SU-DHL-6 (cell line): ENCODE measurements at regions not wholly inside any gene's neighbourhood (a gene's known extent, or its start where the extent isn't known, plus 50 kb on each side); places are given as distances from the start of the nearest gene placed in this dataset.

Experiments
- CTCF ChIP-seq: fragments of 200-600 bp; sonication (generic); IDR thresholded peaks from one replicate; pipeline ENCODE4 v1.5.1; 2017; ENCODE audit warnings: antibody characterized with exemption, mild to moderate bottlenecking, low read length, moderate library complexity; ENCODE audit not compliant: insufficient read depth, poor library complexity, severe bottlenecking
- EZH2phosphoT487 ChIP-seq: fragments of 200-600 bp; sonication (generic), shearing (Covaris generic); conservative IDR thresholded peaks from 2 replicates; pipeline ENCODE4 v1.6.1; 2018; ENCODE audit warnings: mild to moderate bottlenecking, antibody characterized with exemption, low read length, moderate library complexity, mixed read lengths

GRCh38 chr5:68973696-68974095, 120.1 kb upstream of the SLC30A5 start:
- TF ChIP-seq CTCF: no peak
- no peak for TF ChIP-seq EZH2phosphoT487
